GM21390 (cell line): ENCODE measurements at regions not wholly inside any gene's neighbourhood (a gene's known extent, or its start where the extent isn't known, plus 50 kb on each side); places are given as distances from the start of the nearest gene placed in this dataset.

ENCODE experiments used
- ATAC-seq: cut with Tn5 transposase; IDR thresholded peaks from one replicate; pipeline ENCODE4 v1.9.1; 2021; ENCODE audit not compliant: unreplicated experiment

- no peak for ATAC-seq
Observed at GRCh38 chr17:36885153-36885735, 52.0 kb upstream of the LHX1 start.

- ATAC-seq, result no peak
Observed at GRCh38 chr17:36885771-36886377, 51.4 kb upstream of the LHX1 start.
